ENCODE measurements at regions not wholly inside any gene's neighbourhood (a gene's known extent, or its start where the extent isn't known, plus 50 kb on each side); places are given as distances from the start of the nearest gene placed in this dataset.
"Not testable (repeated sequence)": the region's sequence is repeated elsewhere in the genome, so short reads cannot be mapped to it uniquely, and the experiment has no call there.

GRCh38 chr9:36521148-36521547 lies 51.5 kb upstream of the MELK start:
- no peak for DNase-seq (ENCODE audit: low read depth)

GRCh38 chr9:36517131-36517530 lies 55.6 kb upstream of the MELK start:
- DNase-seq (ENCODE audit: low read depth): no peak

- no peak for DNase-seq (ENCODE audit: low read depth)
Observed at GRCh38 chr9:36504156-36504555, 68.5 kb upstream of the MELK start.

GRCh38 chr9:36503172-36504088 lies 69.3 kb upstream of the MELK start:
- no peak for DNase-seq (ENCODE audit: low read depth)

GRCh38 chr9:36501727-36502126 lies 71.0 kb upstream of the MELK start:
- no peak for DNase-seq (ENCODE audit: low read depth)

GRCh38 chr9:36500931-36501330 lies 71.8 kb upstream of the MELK start:
- DNase-seq (ENCODE audit: low read depth): not testable (repeated sequence)

GRCh38 chr9:36499174-36499890 lies 73.4 kb upstream of the MELK start:
- DNase-seq (ENCODE audit: low read depth): no peak

GRCh38 chr9:36493564-36493963 lies 79.1 kb upstream of the MELK start:
- peak; percentile 6 for DNase-seq (ENCODE audit: low read depth)

GRCh38 chr9:36492865-36493264 lies 79.8 kb upstream of the MELK start:
- DNase-seq (ENCODE audit: low read depth): no peak

- no peak for DNase-seq (ENCODE audit: low read depth)
Observed at GRCh38 chr9:36489453-36489852, 83.2 kb upstream of the MELK start.

- DNase-seq (ENCODE audit: low read depth): no peak
Observed at GRCh38 chr9:36488389-36488756, 84.3 kb upstream of the MELK start.

GRCh38 chr9:36487482-36488388 lies 85.0 kb upstream of the MELK start:
- DNase-seq (ENCODE audit: low read depth): peak; percentile 88

GRCh38 chr9:36486933-36487481 lies 85.7 kb upstream of the MELK start:
- DNase-seq (ENCODE audit: low read depth): peak; percentile 29

GRCh38 chr9:36486329-36486932 lies 86.3 kb upstream of the MELK start:
- peak; percentile 6 for DNase-seq (ENCODE audit: low read depth)

GRCh38 chr9:36485647-36486328 lies 85.7 kb upstream of the RNF38 start:
- no peak for DNase-seq (ENCODE audit: low read depth)

GRCh38 chr9:36484124-36484523 lies 84.1 kb upstream of the RNF38 start:
- no peak for DNase-seq (ENCODE audit: low read depth)

GRCh38 chr9:36479101-36479500 lies 79.0 kb upstream of the RNF38 start:
- DNase-seq (ENCODE audit: low read depth): no peak

- DNase-seq (ENCODE audit: low read depth): no peak
Observed at GRCh38 chr9:36471359-36471758, 71.3 kb upstream of the RNF38 start.

GRCh38 chr9:36470643-36471290 lies 70.7 kb upstream of the RNF38 start:
- DNase-seq (ENCODE audit: low read depth): peak; percentile 35

GRCh38 chr9:36463467-36463866 lies 63.4 kb upstream of the RNF38 start:
- no peak for DNase-seq (ENCODE audit: low read depth)
